WERI-Rb-1 (cell line): ENCODE measurements at regions not wholly inside any gene's neighbourhood (a gene's known extent, or its start where the extent isn't known, plus 50 kb on each side); places are given as distances from the start of the nearest gene placed in this dataset.

Source experiments
- DNase-seq: peaks from one replicate; pipeline ENCODE4 v3.0.0-alpha.2; 2020
- H3K27ac ChIP-seq: fragments of 250-450 bp; sonication (Bioruptor Pico); 2 replicates; pipeline ENCODE4 v1.5.1; 2020; ENCODE audit warnings: mild to moderate bottlenecking, moderate library complexity
- H3K27me3 ChIP-seq: fragments of 250-450 bp; sonication (Bioruptor Pico); 2 replicates; pipeline ENCODE4 v1.5.1; 2021; ENCODE audit warnings: mild to moderate bottlenecking, low read depth, moderate library complexity; ENCODE audit not compliant: insufficient read depth, severe bottlenecking
- H3K36me3 ChIP-seq: fragments of 250-450 bp; sonication (Bioruptor Pico); 2 replicates; pipeline ENCODE4 v1.5.1; 2020; ENCODE audit warnings: mild to moderate bottlenecking, moderate library complexity
- H3K4me3 ChIP-seq: 2 replicates; pipeline ENCODE4 v1.5.1; 2011; ENCODE audit warnings: low read depth, mild to moderate bottlenecking, control low read depth, low read length
- H3K9me3 ChIP-seq: fragments of 250-450 bp; sonication (Bioruptor Pico); 2 replicates; pipeline ENCODE4 v1.5.1; 2021; ENCODE audit warnings: mild to moderate bottlenecking, moderate library complexity; ENCODE audit not compliant: severe bottlenecking
- TF ChIP-seq, protein P1 (sequence below): IDR thresholded peaks from 2 replicates; pipeline ENCODE4 v1.5.1; 2011; ENCODE audit warnings: low read depth, mild to moderate bottlenecking, control low read depth, inconsistent platforms, low read length

DNA sequence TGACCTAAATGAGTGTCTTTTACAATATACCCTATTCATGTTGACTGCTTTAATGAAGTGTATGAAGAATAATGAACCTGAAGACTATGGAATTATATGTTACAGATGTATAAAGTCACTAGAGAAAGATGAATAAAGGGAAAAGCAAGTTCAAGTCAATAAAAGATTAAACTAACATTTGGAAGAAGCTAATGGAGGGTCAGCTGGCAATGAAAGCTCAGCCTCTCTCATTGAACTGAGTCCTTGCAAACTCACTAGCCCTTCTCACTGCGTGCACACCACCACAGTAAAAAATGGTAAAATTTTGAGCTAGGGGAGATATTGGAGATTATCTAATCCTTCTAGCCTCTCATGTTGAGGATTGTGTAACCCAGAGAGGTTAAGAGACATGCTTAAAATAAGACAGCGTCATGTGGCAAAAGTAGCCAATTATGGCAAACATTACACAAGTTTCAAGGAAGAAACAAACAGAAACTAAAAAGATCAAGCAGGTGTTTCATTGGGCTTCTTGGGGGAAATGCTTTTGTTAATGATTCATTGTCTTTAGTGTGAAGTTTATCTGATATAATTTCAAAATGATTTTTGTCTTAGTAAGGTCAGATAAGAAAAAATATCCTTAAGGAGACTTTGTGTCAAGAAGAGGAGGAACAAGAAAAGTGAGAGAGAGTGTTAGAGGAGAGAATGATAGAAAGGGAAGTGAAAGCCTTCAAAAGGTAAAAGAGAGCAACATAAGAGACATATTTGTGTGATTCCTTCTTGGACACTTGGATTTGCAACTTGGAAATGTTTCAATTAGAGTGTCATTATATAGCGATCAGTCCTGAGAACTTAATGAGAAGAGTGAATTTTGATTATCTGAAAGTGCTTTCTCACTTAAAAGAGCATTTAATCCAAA is 893.7 kb upstream of the FAM98A start:
- Histone ChIP-seq H3K27ac (no peak overlapping the region), H3K4me3 (no peak overlapping the region), H3K27me3 (no peaks in the 10 kb centered on the region), H3K36me3 (no peaks in the 10 kb centered on the region), H3K9me3 (no peaks in the 10 kb centered on the region)
- TF ChIP-seq, protein P1, sequence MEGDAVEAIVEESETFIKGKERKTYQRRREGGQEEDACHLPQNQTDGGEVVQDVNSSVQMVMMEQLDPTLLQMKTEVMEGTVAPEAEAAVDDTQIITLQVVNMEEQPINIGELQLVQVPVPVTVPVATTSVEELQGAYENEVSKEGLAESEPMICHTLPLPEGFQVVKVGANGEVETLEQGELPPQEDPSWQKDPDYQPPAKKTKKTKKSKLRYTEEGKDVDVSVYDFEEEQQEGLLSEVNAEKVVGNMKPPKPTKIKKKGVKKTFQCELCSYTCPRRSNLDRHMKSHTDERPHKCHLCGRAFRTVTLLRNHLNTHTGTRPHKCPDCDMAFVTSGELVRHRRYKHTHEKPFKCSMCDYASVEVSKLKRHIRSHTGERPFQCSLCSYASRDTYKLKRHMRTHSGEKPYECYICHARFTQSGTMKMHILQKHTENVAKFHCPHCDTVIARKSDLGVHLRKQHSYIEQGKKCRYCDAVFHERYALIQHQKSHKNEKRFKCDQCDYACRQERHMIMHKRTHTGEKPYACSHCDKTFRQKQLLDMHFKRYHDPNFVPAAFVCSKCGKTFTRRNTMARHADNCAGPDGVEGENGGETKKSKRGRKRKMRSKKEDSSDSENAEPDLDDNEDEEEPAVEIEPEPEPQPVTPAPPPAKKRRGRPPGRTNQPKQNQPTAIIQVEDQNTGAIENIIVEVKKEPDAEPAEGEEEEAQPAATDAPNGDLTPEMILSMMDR = no peak
- no peak for DNase-seq

DNA sequence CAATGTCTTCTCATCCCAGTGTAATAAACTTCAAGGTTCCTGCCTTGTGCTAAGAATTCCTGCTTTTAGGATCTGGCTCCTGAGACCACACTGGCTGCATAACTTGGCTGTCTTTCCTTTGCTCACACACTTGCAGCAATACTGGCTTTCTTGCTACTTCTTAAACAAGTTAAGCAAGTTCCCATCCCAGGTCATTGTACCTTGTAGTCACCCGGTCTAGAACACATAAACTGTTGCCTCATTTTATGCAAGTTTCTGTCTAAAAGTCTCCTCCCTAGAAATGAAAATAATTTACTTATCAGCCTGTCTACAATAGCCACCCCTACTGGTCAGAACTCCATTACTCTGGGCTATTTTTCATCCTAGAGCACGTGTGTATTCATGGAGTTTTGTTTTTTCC is 887.9 kb upstream of the FAM98A start:
- H3K4me3 ChIP-seq = no peak overlapping the region
- no peak overlapping the region for H3K27ac ChIP-seq
- no peaks in the 10 kb centered on the region for H3K9me3 ChIP-seq
- no peaks in the 10 kb centered on the region for H3K27me3 ChIP-seq
- DNase-seq = no peak
- no peaks in the 10 kb centered on the region for H3K36me3 ChIP-seq
- TF ChIP-seq, protein P1 = no peak

DNA sequence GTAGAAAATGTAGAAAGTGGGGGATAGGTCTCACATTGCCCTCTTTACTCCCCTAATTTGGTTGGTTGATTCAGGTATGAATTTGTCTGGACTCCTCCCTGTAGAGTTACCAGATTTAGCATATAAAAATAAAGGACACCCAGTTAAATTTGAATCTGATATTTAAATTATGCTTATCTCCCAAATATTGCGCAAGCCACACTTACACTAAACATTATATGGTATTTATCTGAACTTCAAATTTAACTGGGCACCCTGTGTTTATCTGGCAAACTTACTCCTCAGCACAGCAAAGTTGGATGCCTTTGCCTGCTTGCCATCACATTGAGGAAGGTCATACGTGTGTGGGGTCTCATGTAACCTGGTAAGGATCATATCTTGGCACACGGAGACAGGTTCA is 882.4 kb upstream of the FAM98A start:
- DNase-seq = no peak
- Histone ChIP-seq H3K9me3 (no peaks in the 10 kb centered on the region), H3K27me3 (no peaks in the 10 kb centered on the region), H3K4me3 (no peak overlapping the region), H3K27ac (no peak overlapping the region), H3K36me3 (no peaks in the 10 kb centered on the region)
- TF ChIP-seq, protein P1 = no peak

DNA sequence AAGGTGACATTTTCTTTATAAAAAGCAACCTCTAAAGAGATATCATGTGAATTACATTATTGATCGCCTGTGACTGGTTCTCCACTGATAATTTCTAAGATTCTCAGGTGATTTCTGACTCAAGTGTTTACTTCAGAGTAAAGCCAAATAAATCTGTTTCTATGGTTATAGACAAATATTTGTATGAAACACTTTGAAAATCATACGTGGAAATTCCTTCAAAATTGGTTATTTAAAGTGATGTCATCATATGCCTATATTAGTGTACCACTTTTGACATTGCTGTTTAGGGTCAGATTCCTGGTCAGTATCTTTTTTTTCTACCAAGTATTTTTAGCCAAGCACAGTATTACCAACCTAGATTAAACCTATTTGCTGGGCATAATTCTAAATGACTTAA is 881.3 kb upstream of the FAM98A start:
- TF ChIP-seq, protein P1 = no peak
- Histone ChIP-seq H3K9me3 (no peaks in the 10 kb centered on the region), H3K36me3 (no peaks in the 10 kb centered on the region), H3K4me3 (no peak overlapping the region), H3K27ac (no peak overlapping the region), H3K27me3 (no peaks in the 10 kb centered on the region)
- DNase-seq = no peak

DNA sequence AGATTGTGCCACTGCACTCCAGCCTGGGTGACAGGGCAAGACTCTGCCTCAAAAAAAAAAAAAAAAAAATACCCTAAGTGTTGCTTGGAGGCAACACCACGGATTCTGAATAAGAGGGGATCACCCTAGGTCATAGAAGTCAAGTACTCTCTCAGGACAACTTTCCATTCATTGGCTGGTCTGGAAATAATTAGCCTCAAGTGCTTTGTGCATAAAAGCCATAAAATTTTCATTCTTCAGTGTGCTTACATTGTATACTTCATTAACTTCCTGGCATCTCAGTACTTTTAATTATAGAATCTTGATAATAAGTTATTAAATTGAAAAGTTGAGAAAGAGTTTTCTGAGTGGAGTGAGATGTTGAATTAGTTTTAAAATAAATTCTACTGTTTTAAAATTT is 876.1 kb upstream of the FAM98A start:
- DNase-seq = no peak
- H3K27me3 ChIP-seq = no peaks in the 10 kb centered on the region
- no peak overlapping the region for H3K27ac ChIP-seq
- H3K4me3 ChIP-seq = no peak overlapping the region
- TF ChIP-seq, protein P1 = no peak
- H3K36me3 ChIP-seq = no peaks in the 10 kb centered on the region
- no peaks in the 10 kb centered on the region for H3K9me3 ChIP-seq

DNA sequence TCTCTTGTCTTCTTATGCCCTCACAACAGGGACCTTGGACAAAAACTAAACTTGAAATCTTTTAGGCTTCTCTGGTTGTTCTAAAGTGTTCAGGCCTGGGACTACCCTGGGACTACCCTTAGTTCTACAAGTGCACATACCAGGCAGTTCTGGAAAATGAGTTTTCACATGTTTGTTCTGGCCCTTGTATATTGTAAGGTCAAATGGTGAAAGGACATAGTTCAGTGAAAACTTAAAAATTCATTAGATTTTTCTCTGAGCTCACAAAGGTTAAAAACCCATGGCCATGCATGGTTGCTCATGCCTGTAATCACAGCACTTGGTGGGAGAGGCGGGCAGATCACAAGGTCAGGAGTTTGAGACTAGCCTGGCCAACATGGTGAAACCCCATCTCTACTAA is 875.5 kb upstream of the FAM98A start:
- Histone ChIP-seq H3K27ac (no peak overlapping the region), H3K9me3 (no peaks in the 10 kb centered on the region), H3K36me3 (no peaks in the 10 kb centered on the region), H3K27me3 (no peaks in the 10 kb centered on the region), H3K4me3 (no peak overlapping the region)
- DNase-seq = no peak
- TF ChIP-seq, protein P1 = no peak
